ENCODE measurements at regions not wholly inside any gene's neighbourhood (a gene's known extent, or its start where the extent isn't known, plus 50 kb on each side); places are given as distances from the start of the nearest gene placed in this dataset.

GRCh38 chr6:146885708-146886457 is 287.1 kb downstream of the ADGB start:
- H3K36me3 Mint-ChIP-seq (ENCODE audit: low read depth), result no peaks in the 10 kb centered on the region
- no peaks in the 10 kb centered on the region for H3K9me3 Mint-ChIP-seq

GRCh38 chr6:146886587-146887446 is 288.0 kb downstream of the ADGB start:
- Mint-ChIP-seq H3K36me3 (ENCODE audit: low read depth) (no peaks in the 10 kb centered on the region), H3K27ac (no peak overlapping the region), H3K4me1 (peaks cover 29% of the 10 kb centered on the region), H3K27me3 (ENCODE audit: low read depth, poor library complexity) (no peaks in the 10 kb centered on the region), H3K4me3 (no peak overlapping the region), H3K9me3 (no peaks in the 10 kb centered on the region)
- DNase-seq, result no peak
- TF ChIP-seq CTCF (IDR thresholded peaks at IDR 0.05), result no peak

More at GRCh38 chr6:146885708-146886457, 287.1 kb downstream of the ADGB start:
- no peak for TF ChIP-seq CTCF (IDR thresholded peaks at IDR 0.05)
- no peak for DNase-seq
- Mint-ChIP-seq H3K4me3 (no peak overlapping the region), H3K4me1 (peaks cover 38% of the 10 kb centered on the region), H3K27ac (peak overlapping the region; percentile 74), H3K27me3 (ENCODE audit: low read depth, poor library complexity) (no peaks in the 10 kb centered on the region)

- no peaks in the 10 kb centered on the region for H3K27me3 Mint-ChIP-seq (ENCODE audit: low read depth, poor library complexity)
- no peak for TF ChIP-seq CTCF (IDR thresholded peaks at IDR 0.05)
- no peaks in the 10 kb centered on the region for H3K36me3 Mint-ChIP-seq (ENCODE audit: low read depth)
- H3K9me3 Mint-ChIP-seq, result no peaks in the 10 kb centered on the region
- H3K4me1 Mint-ChIP-seq, result peaks cover 26% of the 10 kb centered on the region
- H3K27ac Mint-ChIP-seq, result no peak overlapping the region
- H3K4me3 Mint-ChIP-seq, result no peak overlapping the region
- no peak for DNase-seq
These were observed 288.8 kb downstream of the ADGB start for GRCh38 chr6:146887447-146888077.

GRCh38 chr6:146889303-146889702 is 290.5 kb downstream of the ADGB start:
- DNase-seq, result no peak
- Mint-ChIP-seq H3K27ac (peak overlapping the region; percentile 64), H3K9me3 (no peaks in the 10 kb centered on the region), H3K36me3 (ENCODE audit: low read depth) (no peaks in the 10 kb centered on the region), H3K4me1 (peaks cover 25% of the 10 kb centered on the region), H3K27me3 (ENCODE audit: low read depth, poor library complexity) (peaks cover 3% of the 10 kb centered on the region), H3K4me3 (no peak overlapping the region)
- no peak for TF ChIP-seq CTCF (IDR thresholded peaks at IDR 0.05)

- peaks cover 3% of the 10 kb centered on the region for H3K27me3 Mint-ChIP-seq (ENCODE audit: low read depth, poor library complexity)
- no peak overlapping the region for H3K4me3 Mint-ChIP-seq
- no peak overlapping the region for H3K27ac Mint-ChIP-seq
- TF ChIP-seq CTCF (IDR thresholded peaks at IDR 0.05), result no peak
- H3K36me3 Mint-ChIP-seq (ENCODE audit: low read depth), result no peaks in the 10 kb centered on the region
- H3K9me3 Mint-ChIP-seq, result no peaks in the 10 kb centered on the region
- no peak for DNase-seq
- peaks cover 18% of the 10 kb centered on the region for H3K4me1 Mint-ChIP-seq
These were observed 291.4 kb downstream of the ADGB start for GRCh38 chr6:146890172-146890571.

Data from nephron progenitor cell (in vitro differentiated cells).